ENCODE measurements at regions not wholly inside any gene's neighbourhood (a gene's known extent, or its start where the extent isn't known, plus 50 kb on each side); places are given as distances from the start of the nearest gene placed in this dataset.
"Not testable (repeated sequence)": the region's sequence is repeated elsewhere in the genome, so short reads cannot be mapped to it uniquely, and the experiment has no call there.

DNA sequence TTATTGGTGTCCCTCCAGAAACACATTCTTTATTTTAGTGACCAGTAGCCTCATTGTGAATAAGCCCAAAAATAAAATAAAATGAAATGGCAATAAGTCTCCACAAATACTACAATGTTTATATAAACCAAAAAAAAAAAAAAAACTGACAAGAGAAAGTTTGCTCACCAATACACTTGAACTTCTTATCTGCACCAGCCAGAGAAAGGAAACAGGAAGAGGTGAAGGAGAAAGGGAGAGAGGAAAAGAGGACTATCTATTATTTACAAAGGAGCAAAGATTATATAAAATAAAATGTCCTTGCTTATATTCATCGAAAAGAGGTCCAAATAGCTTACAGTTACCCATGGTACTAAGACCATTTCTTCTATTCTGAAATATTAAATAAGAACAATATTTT is 176.4 kb upstream of the CCNG1 start:
- no peaks in the 10 kb centered on the region for H3K27me3 ChIP-seq (ENCODE audit: control insufficient read depth, insufficient read depth, low read length)
- intact Hi-C loops (cut with micrococcal nuclease): no loop called here
- H3K9me3 Mint-ChIP-seq: peaks cover 0 to 11% of the 10 kb centered on the region in 2 donors
- H3K27ac Mint-ChIP-seq: no peak overlapping the region
- H3K27ac ChIP-seq (ENCODE audit: low read length): no peak overlapping the region
- ATAC-seq (no peak), DNase-seq (no peak)
- no peak overlapping the region for H3K4me3 Mint-ChIP-seq
- WGBS (ENCODE audit: insufficient coverage): no CpG with 5 or more reads among the region's 1 CpG
- H3K4me3 ChIP-seq (ENCODE audit: low read length): no peak overlapping the region
- H3K4me1 ChIP-seq (ENCODE audit: control insufficient read depth, insufficient read depth, low read length): no peaks in the 10 kb centered on the region
- no peaks in the 10 kb centered on the region for H3K9me3 ChIP-seq (ENCODE audit: control insufficient read depth, insufficient read depth, low read length)
- H3K27me3 Mint-ChIP-seq (ENCODE audit: low read depth in 2 of 2): no peaks in the 10 kb centered on the region
- TF ChIP-seq, protein P1, sequence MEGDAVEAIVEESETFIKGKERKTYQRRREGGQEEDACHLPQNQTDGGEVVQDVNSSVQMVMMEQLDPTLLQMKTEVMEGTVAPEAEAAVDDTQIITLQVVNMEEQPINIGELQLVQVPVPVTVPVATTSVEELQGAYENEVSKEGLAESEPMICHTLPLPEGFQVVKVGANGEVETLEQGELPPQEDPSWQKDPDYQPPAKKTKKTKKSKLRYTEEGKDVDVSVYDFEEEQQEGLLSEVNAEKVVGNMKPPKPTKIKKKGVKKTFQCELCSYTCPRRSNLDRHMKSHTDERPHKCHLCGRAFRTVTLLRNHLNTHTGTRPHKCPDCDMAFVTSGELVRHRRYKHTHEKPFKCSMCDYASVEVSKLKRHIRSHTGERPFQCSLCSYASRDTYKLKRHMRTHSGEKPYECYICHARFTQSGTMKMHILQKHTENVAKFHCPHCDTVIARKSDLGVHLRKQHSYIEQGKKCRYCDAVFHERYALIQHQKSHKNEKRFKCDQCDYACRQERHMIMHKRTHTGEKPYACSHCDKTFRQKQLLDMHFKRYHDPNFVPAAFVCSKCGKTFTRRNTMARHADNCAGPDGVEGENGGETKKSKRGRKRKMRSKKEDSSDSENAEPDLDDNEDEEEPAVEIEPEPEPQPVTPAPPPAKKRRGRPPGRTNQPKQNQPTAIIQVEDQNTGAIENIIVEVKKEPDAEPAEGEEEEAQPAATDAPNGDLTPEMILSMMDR (IDR thresholded peaks at IDR 0.05): no peak
- H3K4me1 Mint-ChIP-seq: no peaks in the 10 kb centered on the region
- H3K36me3 Mint-ChIP-seq: no peaks in the 10 kb centered on the region
- H3K36me3 ChIP-seq (ENCODE audit: control insufficient read depth, insufficient read depth, low read length): no peaks in the 10 kb centered on the region

DNA sequence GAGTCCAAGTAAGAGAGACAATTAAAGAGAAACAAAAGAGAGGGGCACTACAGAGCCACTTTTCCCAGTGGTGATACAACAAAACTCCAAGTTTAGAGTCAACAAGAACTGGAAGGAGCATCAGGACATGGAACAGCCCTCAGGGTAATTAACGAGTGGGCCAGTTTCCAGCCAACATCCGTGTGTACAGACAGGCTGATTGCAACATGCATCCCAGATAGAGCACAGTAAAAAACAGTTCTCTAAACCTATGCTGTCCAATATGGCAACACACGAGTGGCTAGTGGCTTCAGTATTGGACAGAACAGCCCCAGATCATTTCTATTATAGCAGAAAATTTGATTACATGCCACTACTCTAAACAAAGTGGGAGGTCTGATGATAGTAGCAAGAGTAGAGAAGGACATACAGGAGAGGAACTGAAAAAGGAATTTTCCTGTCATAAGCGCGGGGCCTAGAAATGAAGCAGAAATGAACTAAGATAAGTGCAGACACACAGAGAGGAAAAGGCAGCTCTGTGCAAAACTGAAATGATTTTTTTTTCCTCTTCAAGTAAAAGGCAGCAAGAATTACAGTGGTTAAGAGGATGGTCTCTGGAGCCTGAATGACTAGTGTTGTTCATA is 175.6 kb upstream of the CCNG1 start:
- no peak overlapping the region for H3K27ac ChIP-seq (ENCODE audit: low read length)
- no peaks in the 10 kb centered on the region for H3K27me3 Mint-ChIP-seq (ENCODE audit: low read depth in 2 of 2)
- intact Hi-C loops (cut with micrococcal nuclease): no loop called here

DNA sequence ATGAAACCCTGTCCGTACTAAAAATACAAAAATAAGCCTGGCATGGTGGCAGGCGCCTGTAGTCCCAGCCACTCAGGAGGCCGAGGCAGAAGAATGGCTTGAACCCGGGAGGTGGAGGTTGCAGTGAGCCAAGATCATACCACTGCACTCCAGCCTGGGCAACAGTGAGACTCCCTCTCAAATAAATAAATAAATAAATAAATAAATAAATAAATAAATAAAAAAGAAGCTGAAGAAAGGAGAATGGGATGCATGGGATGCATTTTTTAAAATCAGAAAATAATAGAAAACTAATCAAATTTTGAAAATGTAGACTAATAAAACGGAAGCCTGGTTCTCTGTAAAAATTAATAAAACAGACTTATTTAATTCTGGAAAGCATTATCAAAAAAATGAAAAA is 171.1 kb upstream of the CCNG1 start:
- H3K9me3 ChIP-seq (ENCODE audit: control insufficient read depth, insufficient read depth, low read length); H3K4me3 Mint-ChIP-seq; H3K27ac ChIP-seq (ENCODE audit: low read length); H3K4me1 Mint-ChIP-seq; H3K36me3 ChIP-seq (ENCODE audit: control insufficient read depth, insufficient read depth, low read length); H3K27me3 ChIP-seq (ENCODE audit: control insufficient read depth, insufficient read depth, low read length); intact Hi-C loops (cut with micrococcal nuclease); H3K36me3 Mint-ChIP-seq; ATAC-seq; DNase-seq; H3K27me3 Mint-ChIP-seq (ENCODE audit: low read depth in 2 of 2); H3K4me3 ChIP-seq (ENCODE audit: low read length); H3K27ac Mint-ChIP-seq; H3K4me1 ChIP-seq (ENCODE audit: control insufficient read depth, insufficient read depth, low read length): not testable (repeated sequence)
- WGBS (ENCODE audit: insufficient coverage): 96% methylated on average over 4 of the region's 5 CpGs
- H3K9me3 Mint-ChIP-seq: peaks cover 2 to 14% of the 10 kb centered on the region in 2 donors

More for the DNA sequence above, 175.6 kb upstream of the CCNG1 start:
- H3K9me3 Mint-ChIP-seq: peaks cover 0 to 11% of the 10 kb centered on the region in 2 donors
- H3K36me3 Mint-ChIP-seq: no peaks in the 10 kb centered on the region
- Histone ChIP-seq H3K27me3 (ENCODE audit: control insufficient read depth, insufficient read depth, low read length) (no peaks in the 10 kb centered on the region), H3K4me3 (ENCODE audit: low read length) (no peak overlapping the region), H3K9me3 (ENCODE audit: control insufficient read depth, insufficient read depth, low read length) (no peaks in the 10 kb centered on the region), H3K36me3 (ENCODE audit: control insufficient read depth, insufficient read depth, low read length) (no peaks in the 10 kb centered on the region), H3K4me1 (ENCODE audit: control insufficient read depth, insufficient read depth, low read length) (no peaks in the 10 kb centered on the region)
- TF ChIP-seq, protein P1 (IDR thresholded peaks at IDR 0.05): no peak
- 73% methylated on average over 5 of the region's 5 CpGs for WGBS (ENCODE audit: insufficient coverage)
- ATAC-seq (no peak), DNase-seq (no peak)
- H3K4me1 Mint-ChIP-seq: no peaks in the 10 kb centered on the region
- H3K27ac Mint-ChIP-seq: no peak overlapping the region
- H3K4me3 Mint-ChIP-seq: no peak overlapping the region

DNA sequence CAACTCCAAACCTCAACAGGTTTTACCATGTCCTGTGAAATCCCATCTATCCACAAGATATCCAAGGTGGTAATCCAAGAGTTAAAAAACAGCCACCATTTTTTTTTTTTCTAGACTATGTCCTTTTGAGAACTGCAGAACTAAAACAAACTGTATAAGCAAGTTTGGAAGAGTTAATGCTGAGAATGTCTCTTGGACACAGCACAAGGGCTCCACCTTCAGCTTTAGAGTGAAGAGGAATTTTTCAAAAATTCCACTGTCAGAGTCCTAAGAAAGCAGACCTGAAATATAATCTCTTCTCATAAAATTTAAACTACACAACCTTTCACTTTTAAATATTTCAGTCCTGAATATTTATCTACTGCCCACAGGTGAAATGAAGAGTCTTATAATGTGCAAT is 167.8 kb upstream of the CCNG1 start:
- H3K36me3 ChIP-seq (ENCODE audit: control insufficient read depth, insufficient read depth, low read length): no peaks in the 10 kb centered on the region
- ATAC-seq (no peak), DNase-seq (no peak)
- TF ChIP-seq, protein P1 (IDR thresholded peaks at IDR 0.05): no peak
- no peaks in the 10 kb centered on the region for H3K4me1 ChIP-seq (ENCODE audit: control insufficient read depth, insufficient read depth, low read length)
- H3K36me3 Mint-ChIP-seq: no peaks in the 10 kb centered on the region
- H3K4me1 Mint-ChIP-seq: no peaks in the 10 kb centered on the region
- H3K27ac ChIP-seq (ENCODE audit: low read length): no peak overlapping the region
- intact Hi-C loops (cut with micrococcal nuclease): no loop called here
- no peaks in the 10 kb centered on the region for H3K27me3 ChIP-seq (ENCODE audit: control insufficient read depth, insufficient read depth, low read length)
- peaks cover 6 to 9% of the 10 kb centered on the region in 2 donors for H3K9me3 Mint-ChIP-seq
- no peak overlapping the region for H3K27ac Mint-ChIP-seq
- H3K9me3 ChIP-seq (ENCODE audit: control insufficient read depth, insufficient read depth, low read length): no peaks in the 10 kb centered on the region
- no peak overlapping the region for H3K4me3 ChIP-seq (ENCODE audit: low read length)
- no peak overlapping the region for H3K4me3 Mint-ChIP-seq
- no peaks in the 10 kb centered on the region for H3K27me3 Mint-ChIP-seq (ENCODE audit: low read depth in 2 of 2)

Measured in natural killer cell (primary cell).